Inflammatory macrophage treated with lipopolysaccharide for 4 hours (primary cell): ENCODE measurements at regions not wholly inside any gene's neighbourhood (a gene's known extent, or its start where the extent isn't known, plus 50 kb on each side); places are given as distances from the start of the nearest gene placed in this dataset.
"Not testable (repeated sequence)": the region's sequence is repeated elsewhere in the genome, so short reads cannot be mapped to it uniquely, and the experiment has no call there.

ENCODE experiments used
- DNase-seq: peaks from one replicate; pipeline ENCODE4 v3.0.0-alpha.2; 2020

DNA sequence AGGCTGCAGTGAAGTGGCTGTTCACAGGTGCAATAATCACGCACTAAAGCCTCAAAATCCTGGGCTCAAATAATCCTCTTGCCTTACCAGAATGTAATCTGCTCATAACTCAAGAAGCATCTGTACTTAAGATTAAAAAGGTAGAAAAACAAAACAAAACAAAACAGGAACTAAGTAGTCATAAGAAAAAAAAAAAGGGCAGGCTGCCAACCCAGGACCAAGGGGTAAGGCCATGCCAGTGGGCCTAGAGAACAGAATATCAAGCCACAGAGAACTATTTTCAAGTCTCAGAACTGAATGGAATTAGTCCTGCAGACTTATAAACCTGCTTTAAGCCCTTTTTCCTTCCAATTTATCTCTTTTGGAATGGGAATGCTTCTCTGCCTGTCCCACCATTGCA lies 64.8 kb upstream of the TBC1D3K start:
- no peak for DNase-seq

DNA sequence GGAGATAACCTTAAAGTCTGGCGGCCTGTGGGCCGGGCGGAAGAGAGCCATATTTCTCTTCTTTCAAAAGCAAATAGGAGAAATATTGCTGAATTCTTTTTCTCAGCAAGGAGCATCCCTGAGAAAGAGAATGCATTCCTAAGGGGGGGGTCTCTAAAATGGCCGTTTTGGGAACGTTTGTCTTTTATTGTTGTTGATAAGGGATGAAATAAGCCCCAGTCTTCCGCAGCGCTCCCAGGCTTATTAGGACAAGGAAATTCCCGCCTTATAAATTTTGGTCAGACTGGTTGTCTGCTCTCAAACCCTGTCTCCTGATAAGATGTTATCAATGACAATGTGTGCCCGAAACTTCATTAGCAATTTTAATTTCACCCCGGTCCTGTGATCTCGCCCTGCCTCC lies 65.8 kb upstream of the TBC1D3K start:
- not testable (repeated sequence) for DNase-seq

GRCh38 chr17:37856245-37856644 lies 68.0 kb upstream of the TBC1D3K start:
- no peak for DNase-seq

- DNase-seq: no peak
These were observed 74.6 kb upstream of the TBC1D3K start for GRCh38 chr17:37849617-37849972.

GRCh38 chr17:37848690-37849616 lies 75.3 kb upstream of the TBC1D3K start:
- DNase-seq: peak; percentile 99

GRCh38 chr17:37847811-37848331 lies 76.3 kb upstream of the TBC1D3K start:
- peak; percentile 98 for DNase-seq

- DNase-seq: no peak
These were observed 77.1 kb upstream of the TBC1D3K start for GRCh38 chr17:37847102-37847501.

- DNase-seq: no peak
These were observed 79.3 kb upstream of the TBC1D3K start for GRCh38 chr17:37844977-37845293.

GRCh38 chr17:37844158-37844976 lies 79.8 kb upstream of the TBC1D3K start:
- DNase-seq: peak; percentile 80

DNA sequence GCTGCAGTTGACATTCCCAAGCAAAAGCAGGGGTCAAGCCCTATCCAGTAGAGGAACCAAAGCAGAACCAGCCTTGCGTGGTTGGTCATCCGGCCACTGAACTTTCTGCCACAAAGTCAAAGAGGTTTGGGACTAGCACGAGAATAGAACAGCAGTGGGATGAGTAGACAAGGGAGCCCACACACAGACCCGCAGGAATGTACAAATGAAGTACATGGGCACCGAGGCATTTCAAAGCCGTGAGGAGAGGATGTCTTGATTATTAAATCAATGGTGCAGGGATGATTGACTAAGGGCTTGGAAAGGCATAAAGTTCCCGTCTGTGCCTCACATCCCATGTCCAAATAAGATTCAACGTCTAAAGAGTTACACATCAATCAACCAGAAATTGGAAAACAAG lies 81.8 kb upstream of the TBC1D3K start:
- no peak for DNase-seq

DNA sequence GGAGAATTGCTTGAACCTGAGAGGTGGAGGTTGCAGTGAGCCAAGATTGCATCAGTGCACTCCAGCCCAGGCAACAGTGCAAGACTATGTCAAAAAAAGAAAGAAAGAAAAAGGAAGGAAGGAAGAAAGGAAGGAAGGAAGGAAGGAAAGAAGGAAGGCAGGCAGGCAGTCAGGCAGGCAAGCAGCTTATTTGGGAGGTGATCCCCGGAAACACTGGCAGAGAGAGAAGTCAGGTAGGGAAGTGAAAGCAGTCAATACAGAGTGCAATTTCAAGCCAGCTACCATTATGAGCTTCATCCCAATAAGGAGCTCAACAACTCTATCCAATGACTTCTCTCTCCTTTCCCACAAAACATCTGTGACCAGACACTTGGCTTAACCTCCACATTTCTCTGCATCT lies 83.0 kb upstream of the TBC1D3K start:
- peak; percentile 49 for DNase-seq

DNA sequence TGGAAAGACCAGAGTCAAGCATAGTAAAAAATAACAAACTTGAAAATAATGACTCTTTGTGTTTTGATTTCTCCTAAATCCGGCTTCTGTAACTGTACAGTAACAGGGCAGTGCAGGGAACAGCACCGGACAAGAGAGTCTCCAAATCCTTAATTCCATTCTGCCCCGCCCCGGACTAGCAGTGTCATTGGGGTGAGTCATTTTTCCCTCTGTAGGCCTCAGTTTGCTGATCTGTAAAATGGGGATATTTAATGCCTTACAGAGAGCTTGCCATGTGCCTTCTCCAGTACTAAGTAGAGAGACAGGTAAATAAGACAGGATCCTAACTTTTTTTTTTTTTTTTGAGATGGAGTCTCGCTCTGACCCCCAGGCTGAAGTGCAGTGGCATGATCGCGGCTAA lies 83.6 kb upstream of the TBC1D3K start:
- DNase-seq: no peak

GRCh38 chr17:37839196-37839978 lies 84.8 kb upstream of the TBC1D3K start:
- no peak for DNase-seq

GRCh38 chr17:37838276-37838675 lies 85.9 kb upstream of the TBC1D3K start:
- DNase-seq: no peak

- no peak for DNase-seq
These were observed 87.6 kb upstream of the TBC1D3K start for GRCh38 chr17:37836593-37836992.

GRCh38 chr17:37834168-37834567 lies 89.3 kb upstream of the HNF1B start:
- DNase-seq: no peak

GRCh38 chr17:37833237-37833859 lies 88.5 kb upstream of the HNF1B start:
- peak; percentile 59 for DNase-seq

DNA sequence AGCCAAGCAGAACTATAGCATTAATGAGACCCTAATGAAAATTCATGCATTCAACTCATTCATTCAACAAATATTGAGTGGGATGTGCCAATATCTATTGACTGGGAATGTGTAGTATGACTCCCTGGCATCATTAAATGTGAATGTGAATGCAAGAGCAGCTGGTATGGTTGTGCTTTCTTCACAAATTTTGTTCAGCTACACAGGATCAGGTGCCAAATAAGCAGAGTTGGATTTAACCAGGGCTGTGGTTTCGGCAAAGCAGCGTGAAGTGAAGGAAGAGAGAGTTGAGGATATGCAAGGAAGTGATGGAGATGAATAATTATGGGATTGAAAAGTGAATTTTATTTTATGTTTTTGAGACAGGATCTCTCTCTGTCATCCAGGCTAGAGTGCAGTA lies 87.1 kb upstream of the HNF1B start:
- no peak for DNase-seq

DNA sequence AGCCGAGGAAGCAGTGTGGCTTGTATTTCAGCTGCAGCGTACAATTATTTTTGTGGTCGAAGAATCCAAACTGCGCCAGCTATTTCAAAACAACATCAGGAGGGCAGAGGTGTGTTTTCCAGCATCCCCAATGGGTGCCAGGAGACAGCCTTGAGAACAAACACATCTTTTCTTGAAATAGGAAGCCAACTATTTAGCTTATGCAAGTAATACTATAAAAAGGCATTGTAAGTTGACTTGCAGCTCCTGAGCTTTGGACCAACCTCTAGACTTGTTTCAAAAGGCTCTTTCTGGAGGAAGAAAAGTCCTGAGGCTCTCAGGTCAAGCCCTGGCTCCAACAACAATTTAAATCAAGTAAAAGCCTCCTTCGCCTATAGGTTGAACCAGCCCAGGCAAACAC lies 86.6 kb upstream of the HNF1B start:
- no peak for DNase-seq

DNA sequence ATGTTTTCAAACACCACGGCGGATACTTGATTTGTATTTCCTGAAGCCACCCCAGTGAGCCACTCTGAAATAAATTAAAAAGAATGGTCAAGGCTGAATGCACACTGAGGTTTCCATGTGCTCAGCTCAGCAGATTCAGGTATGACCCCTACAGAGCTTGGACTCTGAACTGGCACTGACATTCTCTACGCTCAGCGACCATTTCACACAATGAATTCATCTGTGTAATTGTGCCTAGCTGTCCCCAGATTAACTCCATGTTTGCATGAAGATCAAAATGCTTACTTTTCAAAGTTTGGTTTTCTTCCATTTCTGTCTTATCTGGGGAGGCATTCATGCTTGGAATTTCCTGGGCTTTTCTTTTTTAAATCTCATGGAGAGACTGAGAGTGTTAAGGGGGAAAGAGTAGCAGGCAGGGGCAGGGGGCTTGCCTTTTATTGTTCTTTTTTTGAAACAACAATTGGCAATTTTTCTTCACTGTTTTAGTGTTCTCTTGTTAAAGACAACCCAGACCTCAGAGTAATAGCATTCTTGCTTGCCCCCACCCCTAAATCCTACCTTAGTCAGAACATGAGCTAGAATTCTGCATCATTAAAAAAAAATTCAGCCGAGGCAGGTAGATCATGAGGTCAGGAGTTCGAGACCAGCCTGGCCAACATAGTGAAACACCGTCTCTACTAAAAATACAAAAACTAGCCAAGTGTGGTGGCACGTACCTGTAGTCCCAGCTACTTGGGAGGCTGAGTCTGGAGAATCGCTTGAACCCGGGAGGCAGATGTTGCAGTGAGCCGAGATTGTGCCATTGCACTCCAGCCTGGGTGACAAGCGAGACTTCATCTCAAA lies 85.5 kb upstream of the HNF1B start:
- DNase-seq: no peak

DNA sequence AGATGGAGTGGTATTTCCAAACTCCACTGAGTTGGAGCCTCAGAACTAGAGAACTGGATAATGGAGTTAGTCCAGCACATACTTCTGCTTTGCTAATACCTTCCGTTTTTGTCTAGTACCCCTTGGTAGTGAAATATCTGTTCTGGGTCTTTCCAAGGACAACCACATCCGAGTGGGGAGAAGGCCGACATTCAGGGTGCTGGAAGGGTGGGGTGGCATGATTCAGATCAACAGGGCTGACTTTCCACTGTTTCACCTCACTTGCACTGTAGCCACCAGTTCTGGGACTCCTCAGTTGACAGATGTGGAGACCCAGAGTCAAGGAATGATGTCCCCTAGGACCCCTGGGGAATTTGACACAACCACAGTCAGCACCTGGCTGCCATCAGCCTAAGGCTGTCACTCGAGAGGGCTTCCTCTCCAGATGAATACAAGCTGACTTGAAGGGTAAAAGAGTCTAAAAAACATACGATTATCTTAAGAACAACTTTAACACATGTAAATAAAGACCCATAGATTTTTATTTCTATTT lies 84.8 kb upstream of the HNF1B start:
- peak; percentile 56 for DNase-seq
